NCI-H2107 (cell line): ENCODE measurements at regions not wholly inside any gene's neighbourhood (a gene's known extent, or its start where the extent isn't known, plus 50 kb on each side); places are given as distances from the start of the nearest gene placed in this dataset.
"Not testable (repeated sequence)": the region's sequence is repeated elsewhere in the genome, so short reads cannot be mapped to it uniquely, and the experiment has no call there.

Experiments used
- DNase-seq: peaks from one replicate; lab custom pipeline; 2025; lab: John Stamatoyannopoulos, UW

DNA sequence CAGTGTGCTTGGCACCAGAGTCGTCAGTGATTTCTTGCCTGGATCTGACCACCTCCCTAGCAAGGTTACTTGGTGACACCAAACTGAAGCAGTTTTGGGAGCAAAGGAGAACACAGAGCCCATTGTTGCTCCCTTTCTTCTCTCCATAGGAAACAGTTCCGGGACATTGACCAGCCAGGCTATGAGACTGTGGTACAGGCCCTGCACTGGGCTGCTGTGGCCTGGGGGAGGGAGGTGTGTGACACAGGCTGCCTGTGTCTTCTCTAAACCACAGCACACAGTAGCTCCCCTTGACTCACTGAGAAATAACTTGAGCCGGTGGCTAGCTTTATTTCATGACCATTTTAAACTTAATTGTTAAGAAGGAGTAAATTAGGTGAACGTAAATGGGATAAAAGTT lies 214.8 kb upstream of the UBL3 start:
- DNase-seq: no peak

DNA sequence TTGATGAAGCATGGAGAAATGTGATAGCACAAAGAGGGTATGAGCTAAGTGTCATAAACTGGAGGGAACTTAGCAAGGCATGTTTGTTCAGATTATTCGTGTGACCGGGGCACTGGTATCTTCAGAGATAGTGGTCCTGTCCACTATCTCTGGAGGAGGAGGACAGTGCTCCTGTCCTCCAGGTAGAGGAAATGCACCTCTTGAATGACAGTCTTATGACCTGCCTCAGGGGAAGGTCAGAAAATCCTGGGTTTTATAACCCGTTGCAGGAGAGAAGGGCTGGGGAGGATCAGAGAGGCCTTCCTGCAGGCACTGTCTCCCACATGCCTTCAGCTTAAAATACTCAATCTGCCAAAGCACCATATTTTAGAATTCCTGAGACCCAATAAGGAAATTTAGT lies 213.5 kb upstream of the UBL3 start:
- DNase-seq: no peak

DNA sequence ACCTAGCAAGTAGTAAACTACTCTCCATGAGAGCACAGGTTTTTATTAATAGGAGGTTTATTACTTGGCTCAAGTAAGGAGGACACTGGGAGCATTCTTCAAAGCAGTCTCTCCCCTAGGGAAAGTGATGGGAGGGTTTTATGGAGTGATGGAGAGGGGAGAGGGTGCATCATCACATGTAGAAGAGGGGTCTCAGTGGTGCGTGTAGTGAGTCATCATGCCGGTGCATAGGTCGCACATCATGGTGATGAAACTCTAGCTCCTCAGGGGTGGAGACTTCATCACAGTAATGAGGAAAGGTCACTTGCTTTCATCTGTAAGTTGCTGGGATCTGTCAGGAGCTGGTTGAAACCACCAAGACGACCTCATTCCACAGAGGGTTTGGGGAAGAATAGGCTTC lies 210.8 kb upstream of the UBL3 start:
- DNase-seq: no peak

DNA sequence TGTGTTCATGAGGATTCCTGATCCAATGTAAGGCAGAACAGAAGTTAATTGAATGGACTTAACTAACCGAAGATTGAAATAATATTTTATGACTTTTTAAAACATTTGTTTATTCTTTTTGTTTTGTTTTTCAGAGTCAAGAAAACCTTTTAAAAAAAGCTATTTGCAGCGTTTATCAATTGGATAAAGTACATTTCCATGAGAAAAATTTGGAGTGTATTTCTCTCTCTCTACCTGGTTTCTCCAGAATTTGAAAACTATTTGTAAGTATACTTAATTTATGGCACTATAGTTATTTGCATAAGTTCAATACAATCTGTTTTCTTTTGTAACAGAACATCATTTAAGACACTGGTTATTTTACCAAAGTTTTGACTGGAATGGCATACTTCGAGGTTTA lies 208.0 kb upstream of the UBL3 start:
- no peak for DNase-seq

DNA sequence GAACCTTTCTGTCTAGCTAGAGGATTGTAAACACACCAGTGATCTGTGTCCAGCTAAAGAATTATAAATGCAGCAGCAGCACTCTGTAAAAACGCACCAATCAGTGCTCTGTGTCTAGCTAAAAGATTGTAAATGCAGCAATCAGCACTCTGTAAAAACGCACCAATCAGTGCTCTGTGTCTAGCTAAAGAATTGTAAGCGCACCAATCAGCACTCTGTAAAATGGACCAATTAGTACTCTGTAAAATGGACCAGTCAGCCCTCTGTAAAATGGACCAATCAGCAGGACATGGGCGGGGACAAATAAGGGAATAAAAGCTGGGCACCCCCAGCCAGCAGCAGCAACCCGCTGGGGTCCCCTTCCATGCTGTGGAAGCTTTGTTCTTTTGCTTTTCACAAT lies 204.1 kb upstream of the UBL3 start:
- DNase-seq: not testable (repeated sequence)

DNA sequence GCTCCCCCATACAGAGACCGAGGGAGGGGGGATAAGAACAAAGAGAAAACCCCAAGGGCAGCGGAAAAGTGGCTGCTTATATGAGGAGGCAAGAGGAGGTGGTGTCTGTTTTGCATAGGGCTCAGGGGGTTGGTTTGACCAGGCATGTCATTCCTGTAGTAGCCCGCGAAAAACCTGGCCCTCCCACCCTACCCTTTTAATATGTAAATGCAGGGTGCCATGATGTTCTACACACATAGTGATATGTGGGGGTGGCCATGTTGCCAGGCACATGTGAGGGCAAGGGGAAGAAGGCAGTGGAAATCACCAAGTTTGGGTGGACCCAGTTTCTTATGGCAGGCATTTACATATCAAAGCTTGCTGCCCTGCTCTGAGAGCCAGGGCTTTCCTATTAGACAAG lies 203.5 kb upstream of the UBL3 start:
- no peak for DNase-seq

DNA sequence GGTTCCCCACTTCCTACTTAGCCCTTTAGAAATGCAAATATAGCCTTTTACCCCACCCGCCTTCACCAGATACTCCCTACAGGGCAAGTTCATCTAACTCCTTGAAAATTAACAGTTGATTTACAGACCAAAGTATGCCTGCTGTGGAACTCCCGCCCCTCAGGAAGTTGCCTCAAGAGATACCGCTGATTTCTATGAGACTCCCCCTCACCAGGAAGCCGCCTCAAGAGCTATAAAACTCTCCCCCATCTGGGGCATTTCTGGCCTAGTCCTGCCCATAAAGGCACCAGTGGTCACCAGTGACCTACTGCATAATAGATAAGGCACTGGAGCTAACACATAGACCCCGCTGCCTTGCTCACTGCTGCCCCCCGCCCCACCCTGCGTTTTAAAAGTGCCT lies 201.7 kb upstream of the UBL3 start:
- DNase-seq: no peak

DNA sequence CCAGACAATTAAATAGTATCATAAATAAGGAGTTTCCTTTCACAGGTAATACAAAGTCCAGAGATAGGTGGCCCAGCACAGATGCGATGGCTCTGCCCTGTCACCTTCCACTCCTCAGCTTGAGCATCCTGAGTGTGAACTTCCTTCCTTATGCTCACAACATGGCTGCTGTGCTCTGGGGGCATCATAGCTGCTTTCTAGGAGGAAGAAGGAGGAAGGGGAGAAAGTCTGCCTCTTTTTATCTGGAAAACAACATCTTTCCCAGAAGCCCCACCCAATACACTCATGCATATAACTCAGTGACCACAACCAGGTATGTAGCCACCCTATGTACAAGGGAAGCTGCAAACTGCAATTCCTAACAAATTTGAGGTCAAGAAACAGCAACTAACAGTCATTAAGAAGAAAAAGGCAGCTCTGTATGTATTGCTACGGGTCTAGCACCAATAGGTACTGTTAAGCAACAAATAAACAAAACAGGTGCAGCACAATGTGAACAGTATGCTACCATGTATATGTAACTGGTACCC lies 201.2 kb upstream of the UBL3 start:
- no peak for DNase-seq

DNA sequence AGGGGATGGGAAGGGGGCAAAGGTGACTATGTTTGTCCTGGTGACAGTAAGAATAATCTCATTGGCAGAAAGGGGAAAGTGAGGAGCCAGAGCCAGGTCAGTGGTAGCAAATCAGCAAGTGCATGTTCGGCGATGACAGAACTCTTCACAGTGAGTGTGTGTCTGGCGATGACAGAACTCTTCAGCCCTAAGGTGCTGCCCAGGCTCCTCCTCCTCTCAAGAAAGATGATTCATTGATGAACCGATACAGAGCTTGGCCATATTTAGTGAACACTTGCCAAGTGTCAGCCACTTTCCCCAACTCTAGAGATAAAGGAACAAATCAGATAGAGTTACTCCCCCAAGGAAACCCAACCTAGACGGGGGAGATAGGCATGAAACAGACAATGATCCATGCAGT lies 199.3 kb upstream of the UBL3 start:
- no peak for DNase-seq

DNA sequence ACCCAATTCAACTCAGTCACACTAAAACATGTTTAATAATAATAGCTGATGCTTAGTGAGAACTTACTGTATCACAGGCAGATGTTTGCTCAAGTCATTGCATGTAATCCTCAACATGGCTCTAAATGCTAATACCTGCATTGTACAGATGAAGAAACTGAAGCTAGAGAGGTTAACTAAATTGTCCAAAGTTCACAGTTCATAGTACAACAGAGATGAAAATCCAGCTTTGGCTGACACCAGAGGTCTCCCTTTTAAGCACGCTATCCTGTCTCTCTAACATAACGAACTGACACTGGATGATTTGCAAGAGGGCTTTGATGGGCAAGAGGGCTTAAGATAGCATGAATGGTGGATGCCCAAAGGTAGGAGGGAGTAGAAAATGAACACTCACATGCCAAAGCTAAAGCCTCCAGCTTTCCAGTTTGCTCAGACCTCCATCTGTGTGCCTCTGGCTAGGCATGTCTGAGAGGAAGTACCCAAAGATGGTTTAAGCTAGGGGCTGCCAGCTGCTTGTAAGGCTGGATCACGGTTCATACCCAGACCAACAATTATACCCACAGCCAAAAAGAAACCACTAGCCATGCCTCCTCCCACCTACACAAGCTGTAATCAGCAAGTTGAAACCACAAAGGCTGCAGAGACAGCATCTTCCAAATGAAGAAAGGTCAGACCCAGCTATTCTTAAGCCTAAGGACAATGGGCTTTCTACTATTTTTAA lies 196.9 kb upstream of the UBL3 start:
- DNase-seq: no peak

DNA sequence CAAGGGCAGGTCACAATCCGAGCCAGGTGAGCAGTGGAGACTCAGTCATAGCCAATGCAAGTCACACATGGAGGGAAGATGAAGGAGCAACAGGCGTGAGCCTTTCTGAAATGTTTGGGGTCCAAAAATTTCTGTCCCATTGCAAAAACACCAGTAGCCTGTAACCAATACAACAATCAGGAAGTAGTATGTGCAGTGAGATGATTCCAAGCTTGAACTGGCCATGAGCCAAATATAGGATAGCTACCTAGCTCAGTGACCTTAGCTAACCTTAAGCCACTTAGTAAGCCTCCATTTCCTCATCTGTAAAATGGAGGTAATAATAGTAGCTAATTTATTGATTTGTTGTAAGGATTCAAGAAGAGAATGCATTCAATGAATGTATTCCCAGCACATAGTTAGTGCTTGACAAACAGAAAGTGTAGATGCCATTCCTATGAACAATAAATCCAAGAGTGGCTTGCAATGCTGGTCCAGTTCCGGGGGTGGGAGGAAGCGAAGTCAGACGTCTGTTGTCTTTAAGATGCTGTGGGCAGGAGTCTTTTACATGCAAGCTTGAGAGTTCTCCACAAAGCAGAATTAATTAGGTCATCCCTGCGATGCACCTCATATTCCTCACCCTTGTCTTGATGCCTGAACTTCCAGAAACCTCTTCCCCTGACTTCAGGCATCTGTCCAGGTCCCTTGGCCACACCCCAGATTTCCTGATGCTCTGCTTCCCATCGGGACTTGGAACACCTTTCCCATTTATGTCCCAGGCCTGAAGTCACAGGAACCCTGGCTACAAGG lies 195.7 kb upstream of the UBL3 start:
- DNase-seq: no peak

DNA sequence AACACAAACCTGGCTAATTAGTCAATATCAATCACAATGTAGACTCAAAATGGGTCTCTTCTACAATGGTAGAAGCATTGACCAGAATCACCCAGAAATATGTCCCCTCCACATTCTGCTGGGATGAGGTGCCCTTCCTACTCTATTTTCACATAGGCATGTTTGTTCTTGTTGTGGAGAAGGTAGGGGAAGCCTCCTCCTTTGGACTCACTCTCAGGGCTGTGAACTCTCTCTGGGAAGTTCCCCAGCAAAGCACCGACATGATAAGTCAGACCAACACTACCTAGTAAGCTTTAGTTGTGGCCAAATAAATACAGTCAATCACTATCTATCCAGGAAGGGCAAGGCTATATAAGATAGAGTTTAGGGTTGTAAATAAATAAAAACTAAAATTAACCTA lies 194.5 kb upstream of the UBL3 start:
- no peak for DNase-seq

DNA sequence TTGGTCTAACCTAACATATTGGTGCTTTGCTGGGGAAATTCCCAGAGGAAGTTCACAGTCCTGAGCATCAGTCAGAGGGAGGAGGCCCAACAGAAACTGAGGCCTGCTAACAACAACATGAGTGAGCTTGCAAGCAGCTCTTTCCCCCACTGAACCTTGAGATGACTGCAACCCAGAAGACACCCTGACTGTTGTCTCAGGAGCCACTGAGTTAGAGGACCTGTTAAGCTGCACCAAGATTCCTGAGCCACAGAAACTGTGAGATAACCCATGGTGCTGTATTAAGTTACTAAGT lies 193.2 kb upstream of the UBL3 start:
- no peak for DNase-seq

DNA sequence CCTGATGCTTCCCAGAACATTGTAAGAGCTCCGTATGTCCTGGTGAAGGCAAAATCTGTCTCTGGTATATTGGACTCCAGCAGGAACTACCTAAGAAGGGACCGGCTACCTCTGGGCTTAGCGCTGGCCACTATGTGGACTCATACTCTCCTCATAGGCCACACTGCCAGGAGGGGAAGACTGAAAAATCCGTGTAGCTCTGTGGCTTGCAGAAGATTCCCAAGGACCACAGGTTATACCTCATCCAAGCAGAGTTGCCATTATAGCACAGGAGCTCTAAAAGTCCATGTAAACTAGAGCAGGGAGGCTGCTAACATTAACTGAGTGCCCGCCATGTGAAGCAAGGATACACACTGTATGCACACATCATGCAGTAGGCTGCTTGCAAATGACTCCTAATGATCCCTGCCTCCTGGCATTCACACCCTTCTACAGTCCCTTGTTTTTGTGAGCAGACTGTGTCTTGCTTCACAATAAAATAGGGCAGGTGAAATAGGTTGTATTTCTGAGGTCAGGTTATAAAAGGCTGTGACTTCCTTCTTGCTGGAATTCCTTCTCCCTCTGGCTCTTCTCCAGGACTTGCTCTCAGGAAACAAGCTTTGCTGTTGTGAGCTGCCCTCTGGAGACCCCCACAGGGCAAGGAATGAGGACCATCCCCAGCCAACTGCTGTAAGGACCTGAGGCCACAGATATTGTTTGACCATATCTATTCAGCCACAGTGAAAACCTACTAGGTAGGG lies 192.6 kb upstream of the UBL3 start:
- DNase-seq: no peak

DNA sequence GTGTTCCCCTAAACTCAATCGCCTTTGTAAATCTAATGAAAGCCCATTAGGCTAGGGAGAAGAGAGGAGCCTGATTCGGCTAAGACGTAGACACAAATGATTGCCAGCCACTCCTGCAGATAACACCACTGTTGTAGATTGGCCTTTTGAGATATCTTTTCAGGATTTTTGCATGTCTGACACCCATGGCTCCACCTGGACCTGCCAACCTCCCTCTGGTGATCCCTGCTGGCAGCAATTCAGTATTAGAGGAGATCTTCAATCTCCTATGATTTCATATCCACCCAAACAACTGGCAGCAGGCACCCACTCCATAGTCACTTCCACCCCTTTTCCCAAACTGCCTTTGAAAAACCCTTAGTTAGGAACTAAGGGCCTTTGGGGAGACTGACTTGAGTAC lies 191.9 kb upstream of the UBL3 start:
- no peak for DNase-seq

DNA sequence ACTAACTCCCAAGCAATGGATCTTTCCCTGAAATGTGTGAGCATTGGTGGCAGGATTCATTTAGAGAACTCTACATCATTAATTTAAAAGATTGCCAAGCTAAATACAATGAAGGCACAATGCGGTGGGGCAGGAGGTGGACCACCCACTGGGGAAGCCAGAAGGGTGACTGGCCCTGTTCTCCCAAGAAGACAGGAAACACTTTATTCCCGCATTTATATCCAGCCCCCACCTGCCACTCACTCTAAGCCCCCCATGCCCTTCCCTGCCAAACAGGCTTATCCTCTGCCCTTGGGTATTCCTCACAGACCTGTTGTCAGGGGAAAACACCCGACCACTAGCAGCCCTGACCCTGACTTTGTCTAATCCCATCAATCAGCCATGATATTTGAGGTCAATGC lies 189.1 kb upstream of the UBL3 start:
- DNase-seq: no peak

DNA sequence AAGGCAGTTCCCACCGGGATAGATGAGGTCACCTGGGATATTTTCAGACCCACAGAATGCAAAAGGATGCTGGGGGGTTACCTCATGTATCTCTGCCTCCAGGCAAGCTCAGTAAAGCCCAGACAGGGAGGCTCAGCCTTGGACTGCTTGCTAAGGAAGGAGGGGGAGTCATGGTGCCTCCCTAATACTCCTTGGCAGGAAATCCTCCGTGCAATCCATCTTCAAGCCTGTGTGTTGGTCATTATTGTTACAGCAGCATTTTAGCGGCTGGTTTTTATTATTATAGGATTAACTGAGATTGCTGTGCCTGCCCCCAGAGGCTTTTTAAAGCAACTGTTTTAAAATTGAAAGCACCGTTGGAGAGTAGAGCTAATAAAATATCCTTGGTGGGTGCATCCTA lies 188.5 kb upstream of the UBL3 start:
- DNase-seq: no peak

DNA sequence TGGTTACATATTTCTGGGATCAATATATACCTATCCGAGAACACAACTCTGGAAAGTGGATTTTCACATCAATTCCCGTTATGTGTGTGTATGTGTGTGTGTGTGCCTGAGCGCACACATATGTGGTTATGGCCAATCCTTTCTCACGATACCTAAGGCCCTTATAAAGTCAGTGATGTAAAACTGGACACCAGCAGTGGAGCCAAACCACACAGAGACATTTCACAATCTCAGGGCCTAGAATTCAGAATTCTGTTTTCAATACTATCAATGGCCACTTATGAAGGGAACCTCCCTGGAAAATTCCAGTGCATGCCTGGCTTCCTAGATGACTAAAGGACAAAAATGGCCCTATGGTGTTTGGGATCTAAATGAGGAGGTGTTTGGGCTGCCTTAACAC lies 187.3 kb upstream of the UBL3 start:
- DNase-seq: no peak

DNA sequence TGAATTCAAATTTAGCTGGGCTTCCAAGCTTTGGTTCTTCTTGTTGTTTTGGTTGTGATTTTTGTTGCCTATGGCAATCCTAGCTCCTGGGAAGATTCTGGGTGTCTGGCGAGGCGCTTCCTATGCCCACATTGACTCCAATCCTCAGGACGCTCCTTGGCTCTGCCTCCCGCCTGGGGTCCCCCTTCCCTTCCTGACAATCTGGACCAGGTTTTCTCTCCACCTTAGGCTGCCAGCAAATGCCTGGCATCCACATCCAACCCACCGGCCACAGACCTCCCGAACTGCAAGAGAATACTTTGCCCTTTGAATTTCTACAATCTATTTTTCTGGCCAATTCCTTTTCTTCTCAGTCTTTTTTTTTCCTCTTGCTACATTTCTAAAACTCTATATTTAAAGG lies 186.9 kb upstream of the UBL3 start:
- DNase-seq: no peak

DNA sequence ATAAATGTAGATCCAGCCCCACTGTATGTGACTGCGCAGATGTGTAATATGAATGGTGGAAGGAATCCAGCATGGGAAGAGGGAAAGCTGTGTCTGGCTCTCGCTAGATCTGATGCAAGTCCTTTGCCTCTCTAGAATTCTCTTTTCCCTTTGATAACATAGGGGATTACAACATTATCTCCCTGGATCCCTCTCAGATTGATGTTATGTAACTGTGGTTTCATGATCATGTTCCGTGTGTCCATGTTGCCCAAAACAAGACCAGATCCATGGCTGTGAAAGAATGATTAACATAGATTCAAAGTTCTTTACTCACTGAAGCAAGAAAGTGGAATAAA lies 184.0 kb upstream of the UBL3 start:
- DNase-seq: no peak

DNA sequence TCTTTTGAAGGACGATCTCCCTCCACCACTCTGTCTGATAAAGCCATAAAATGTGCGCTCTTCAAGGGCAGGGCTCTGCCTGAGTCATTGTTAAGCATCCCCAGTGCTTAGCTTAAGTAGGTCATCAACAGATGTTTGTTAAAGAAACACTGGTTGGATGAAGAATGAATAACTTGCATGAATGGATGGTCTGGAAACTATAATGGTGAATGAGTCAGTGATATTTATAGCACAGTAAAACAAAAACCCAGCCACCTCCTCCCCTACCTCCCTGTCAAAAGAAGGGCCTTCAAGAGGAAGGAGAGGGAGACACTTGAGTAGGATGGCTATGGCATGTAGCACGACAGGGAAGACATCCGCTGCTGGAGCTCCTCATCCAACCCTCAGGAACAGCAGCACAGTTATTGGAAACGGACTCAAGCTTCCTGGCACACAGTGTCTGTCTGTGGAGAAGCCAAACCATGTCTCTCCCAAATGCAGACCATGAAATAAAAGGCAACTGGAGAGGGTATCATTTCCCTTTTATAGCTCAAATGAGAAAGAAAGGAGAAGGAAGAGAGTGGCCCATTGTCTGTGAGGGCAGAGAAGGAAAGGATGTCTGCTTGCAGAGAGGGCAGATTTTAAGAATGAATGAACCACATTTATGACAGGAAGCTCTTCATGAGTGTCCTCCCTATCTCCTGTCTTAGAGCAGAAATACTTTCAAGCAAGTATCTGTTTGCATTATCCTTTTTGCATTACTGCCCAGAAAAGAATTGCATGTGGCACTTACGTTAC lies 183.5 kb upstream of the UBL3 start:
- DNase-seq: no peak

DNA sequence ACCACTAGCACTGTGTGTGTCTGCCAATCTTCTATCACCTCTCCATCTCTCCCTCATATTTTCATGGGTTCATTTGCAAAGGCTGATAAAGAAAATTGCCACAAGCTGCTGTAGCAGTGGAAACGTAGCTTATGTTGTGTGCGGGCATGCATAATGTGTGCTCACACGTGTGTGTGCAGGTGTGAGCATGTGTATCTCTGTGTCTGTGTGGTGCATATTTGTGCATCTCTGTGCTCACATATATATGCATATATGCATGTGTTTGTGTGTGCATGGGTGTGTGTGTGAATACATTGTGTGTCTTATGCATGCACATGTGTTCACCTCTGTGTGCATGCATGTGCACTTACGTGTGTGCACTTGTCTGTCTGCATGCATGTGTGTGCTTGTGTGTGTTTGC lies 181.8 kb upstream of the UBL3 start:
- no peak for DNase-seq

DNA sequence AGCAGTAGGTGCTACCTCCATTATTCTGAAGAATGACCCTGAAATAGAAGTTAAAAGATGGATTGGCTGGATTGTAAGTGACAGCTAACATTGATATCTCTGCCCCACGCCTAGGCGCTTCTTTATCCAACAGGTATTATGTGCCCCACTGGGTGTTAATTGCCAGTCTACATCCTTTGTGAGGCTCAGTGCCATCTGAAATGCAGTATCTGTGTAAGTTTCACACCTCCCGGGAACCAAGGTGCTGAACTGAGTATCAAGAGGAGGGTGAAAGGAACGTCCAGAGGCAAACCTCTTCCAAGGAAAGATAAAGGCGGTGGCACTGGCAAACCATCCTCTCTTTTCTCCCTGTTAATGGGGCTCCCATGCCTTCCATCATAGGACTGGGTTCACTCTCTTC lies 181.1 kb upstream of the UBL3 start:
- no peak for DNase-seq
